GM19452 (cell line): ENCODE measurements at regions not wholly inside any gene's neighbourhood (a gene's known extent, or its start where the extent isn't known, plus 50 kb on each side); places are given as distances from the start of the nearest gene placed in this dataset.
A peak's percentile ranks its signal among the peaks of the same experiment; 100 is the strongest.

ENCODE experiments used
- ATAC-seq: cut with Tn5 transposase; IDR thresholded peaks from one replicate; pipeline ENCODE4 v1.9.1; 2021; ENCODE audit not compliant: unreplicated experiment

DNA sequence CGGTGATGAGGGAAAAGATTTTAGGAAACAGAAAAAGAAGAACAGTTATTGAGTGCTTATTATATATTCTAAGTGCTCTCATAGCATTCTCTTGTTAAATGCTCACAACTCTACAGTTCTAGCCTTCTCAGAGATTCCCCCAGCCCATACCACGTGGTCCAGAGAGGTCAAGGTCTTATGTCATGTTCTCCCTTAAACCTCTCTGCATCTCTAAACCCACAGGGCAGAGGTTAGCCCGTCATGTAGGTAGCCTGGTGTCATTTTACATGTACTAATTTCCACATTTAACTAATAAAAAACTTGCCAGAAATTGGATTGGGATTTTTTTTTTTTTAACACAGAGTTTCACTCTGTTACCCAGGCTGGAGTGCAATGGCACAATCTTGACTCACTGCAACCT, 178.0 kb downstream of the CEMIP2 start:
- ATAC-seq: no peak

- ATAC-seq: no peak
Observed at GRCh38 chr9:71589612-71590011, 178.7 kb downstream of the CEMIP2 start.

GRCh38 chr9:71587576-71588362, 180.5 kb downstream of the CEMIP2 start:
- ATAC-seq: no peak

- no peak for ATAC-seq
Observed at GRCh38 chr9:71583792-71584191, 184.5 kb downstream of the CEMIP2 start.

GRCh38 chr9:71582347-71582746, 186.0 kb downstream of the CEMIP2 start:
- no peak for ATAC-seq

GRCh38 chr9:71581101-71581500, 187.2 kb downstream of the CEMIP2 start:
- ATAC-seq: no peak

DNA sequence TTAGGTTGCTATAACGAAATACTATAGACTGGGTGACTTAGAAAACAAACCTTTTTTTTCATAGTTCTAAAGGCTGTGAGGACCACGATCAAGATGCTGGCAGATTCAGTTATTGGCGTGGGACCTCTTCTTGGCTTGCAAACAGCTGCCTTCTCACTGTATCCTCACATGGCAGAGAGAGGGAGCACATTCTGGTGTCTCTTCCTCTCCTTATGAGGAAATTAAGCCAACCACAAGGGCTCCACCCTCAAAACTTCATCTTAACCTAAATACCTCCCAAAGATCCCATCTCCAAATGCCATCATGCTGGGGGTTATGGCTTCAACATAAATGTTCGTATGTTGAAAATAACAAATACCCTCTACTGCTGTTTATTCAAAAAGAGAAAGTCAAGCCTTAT, 197.1 kb downstream of the CEMIP2 start:
- ATAC-seq: no peak

DNA sequence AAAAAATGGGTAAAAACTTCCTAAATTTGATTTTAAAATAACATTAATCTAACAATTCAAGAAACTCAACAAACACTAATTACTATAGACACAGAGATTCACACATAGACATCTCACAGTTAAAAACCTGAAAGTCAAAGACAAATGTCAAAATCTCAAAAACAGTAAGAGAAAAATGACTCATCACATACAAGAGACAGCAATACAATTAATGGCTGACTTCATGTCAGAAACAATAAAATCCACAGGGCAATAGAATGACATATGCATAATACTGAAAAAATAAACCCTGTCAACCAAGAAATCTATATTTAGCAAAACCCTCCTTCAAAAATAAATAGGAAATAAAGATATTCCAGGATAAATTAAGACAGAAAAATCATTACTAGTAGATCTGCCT, 200.4 kb downstream of the CEMIP2 start:
- no peak for ATAC-seq

DNA sequence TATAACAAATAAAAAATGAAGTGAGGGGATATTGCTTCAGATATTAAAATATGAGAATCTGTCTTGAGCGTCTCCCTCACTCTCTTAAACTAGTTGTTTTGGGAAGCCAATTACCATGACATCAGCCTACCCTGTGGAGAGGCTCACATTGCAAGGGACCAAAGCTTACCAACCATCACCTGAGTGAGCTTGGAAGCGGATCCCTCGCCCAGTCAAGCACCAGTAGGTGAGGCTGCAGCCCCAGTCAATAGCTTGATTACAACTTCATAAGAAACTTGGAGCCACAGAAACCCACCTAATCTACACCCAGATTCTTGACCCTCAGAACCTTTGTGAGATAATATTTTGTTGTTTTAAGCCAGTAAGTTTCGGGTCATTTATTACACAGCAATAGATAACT, 206.2 kb downstream of the CEMIP2 start:
- no peak for ATAC-seq

DNA sequence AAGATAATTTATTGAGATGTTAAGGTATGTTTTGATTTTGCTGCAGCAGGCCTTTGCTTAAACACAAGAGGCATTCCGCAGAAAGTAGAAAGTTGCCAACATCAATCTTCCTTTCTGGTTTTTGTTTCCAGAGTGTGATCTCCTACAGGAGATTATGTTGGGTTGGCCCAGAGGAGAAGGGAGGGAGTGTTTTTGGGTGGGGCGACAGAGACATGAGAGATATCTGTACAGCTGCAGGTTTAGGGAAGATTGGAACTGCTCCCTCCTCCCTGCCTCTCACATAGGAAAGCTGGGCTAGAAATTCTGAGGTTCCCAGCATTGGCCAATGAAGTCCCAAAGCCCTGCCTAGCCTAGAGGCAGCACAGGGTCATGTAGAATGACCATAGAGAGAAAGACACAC, 211.0 kb downstream of the CEMIP2 start:
- ATAC-seq: no peak

- no peak for ATAC-seq
Observed at GRCh38 chr9:71552480-71552879, 215.8 kb downstream of the CEMIP2 start.

GRCh38 chr9:71549023-71549422, 219.3 kb downstream of the CEMIP2 start:
- peak; percentile 79 for ATAC-seq

DNA sequence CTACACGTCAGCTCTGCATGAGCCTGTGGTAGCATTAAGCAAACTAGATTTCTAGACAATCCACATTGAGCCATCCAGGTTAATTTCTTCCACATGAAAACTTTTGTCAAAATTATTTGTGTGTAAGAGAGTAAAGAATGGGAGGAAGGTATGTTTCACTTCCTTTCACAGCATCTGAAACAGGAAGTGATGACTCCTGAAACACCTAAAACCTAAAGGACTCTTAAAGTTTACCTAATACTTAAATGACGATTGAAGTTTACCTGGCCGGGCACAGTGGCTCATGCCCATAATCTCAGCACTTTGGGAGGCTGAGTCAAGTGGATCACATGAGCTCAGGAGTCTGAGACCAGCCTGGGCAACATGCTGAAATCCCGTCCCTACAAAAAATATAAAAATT, 223.8 kb downstream of the CEMIP2 start:
- ATAC-seq: no peak

DNA sequence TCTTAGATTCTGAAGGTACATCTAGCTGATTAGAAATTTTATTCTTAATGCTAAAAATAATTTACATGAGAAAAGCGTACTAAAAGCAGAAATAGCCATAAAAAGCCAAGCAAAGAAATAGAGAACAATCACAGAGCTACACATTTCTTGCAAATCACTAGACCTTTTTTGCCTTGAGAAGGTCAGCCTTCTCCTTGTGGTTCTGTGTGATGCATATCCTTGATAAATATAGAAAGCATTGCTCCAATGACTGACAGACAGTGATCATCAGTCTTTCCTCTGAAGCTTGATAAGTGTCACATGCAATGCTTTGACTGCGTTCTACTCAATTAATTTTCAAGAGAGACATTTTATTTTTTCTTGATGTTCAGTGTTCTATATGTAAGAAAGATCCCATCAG, 226.9 kb downstream of the CEMIP2 start:
- no peak for ATAC-seq

GRCh38 chr9:71524996-71525580, 243.2 kb downstream of the CEMIP2 start:
- no peak for ATAC-seq

GRCh38 chr9:71524516-71524915, 243.8 kb downstream of the CEMIP2 start:
- ATAC-seq: no peak

GRCh38 chr9:71521132-71521531, 247.2 kb downstream of the CEMIP2 start:
- no peak for ATAC-seq

DNA sequence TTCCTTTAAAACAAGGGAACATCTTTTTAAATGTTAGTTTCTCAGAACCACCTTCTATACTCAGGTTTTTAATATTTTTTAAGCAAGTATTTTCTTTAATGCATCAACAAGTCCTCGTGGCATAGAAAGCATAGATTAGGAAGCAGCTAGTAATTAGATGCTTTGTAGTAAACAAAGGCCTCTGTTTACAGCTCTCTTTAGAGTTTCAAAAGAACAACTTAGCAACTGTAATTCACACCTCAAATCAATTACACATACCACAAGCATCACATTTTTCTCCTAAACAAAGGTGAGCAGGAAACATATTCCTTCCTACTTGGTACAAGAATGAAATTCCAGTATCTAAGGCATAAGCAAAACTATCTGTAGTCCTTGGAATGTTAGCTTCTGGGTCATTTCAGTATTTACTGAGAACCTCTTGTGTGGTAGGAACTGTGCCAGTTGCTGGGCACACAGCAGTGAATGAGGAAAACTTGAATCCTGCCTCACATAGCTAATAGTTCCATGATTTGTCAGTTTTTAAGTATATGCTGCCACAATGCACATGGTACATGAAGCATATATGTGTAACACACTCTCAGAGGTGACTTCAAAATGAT, 249.1 kb downstream of the CEMIP2 start:
- ATAC-seq: no peak

- no peak for ATAC-seq
Observed at GRCh38 chr9:71518045-71518827, 250.1 kb downstream of the CEMIP2 start.

- ATAC-seq: no peak
Observed at GRCh38 chr9:71515626-71516025, 252.7 kb downstream of the CEMIP2 start.

DNA sequence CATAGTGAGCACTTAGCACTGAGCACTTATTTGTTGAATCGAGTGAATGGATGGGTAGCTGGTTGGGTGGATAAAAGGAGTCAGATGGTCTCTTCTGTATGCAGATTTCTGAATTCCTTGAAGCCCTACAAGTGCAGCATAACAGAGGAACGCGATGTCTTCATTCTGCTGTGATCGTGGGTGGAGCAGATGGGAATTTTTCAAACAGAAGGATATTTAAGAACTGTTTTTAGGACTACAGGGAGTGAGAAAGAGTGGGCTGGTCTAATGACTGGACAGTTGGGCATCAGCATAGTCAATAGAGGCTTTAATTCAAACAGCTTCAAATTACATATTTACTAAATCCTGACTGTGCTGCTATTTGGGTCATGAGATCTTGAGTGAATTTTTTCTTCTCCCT, 253.2 kb downstream of the CEMIP2 start:
- no peak for ATAC-seq
